Duodenal mucosa (tissue), 2 donors: ENCODE measurements at regions not wholly inside any gene's neighbourhood (a gene's known extent, or its start where the extent isn't known, plus 50 kb on each side); places are given as distances from the start of the nearest gene placed in this dataset.

Experiments
- H3K27ac ChIP-seq: one replicate; pipeline ENCODE4 v1.7.0; 2013; ENCODE audit warnings: low read depth, low read length
- H3K27me3 ChIP-seq, 2 donors: one replicate each; pipeline ENCODE4 v1.7.0; 2013; ENCODE audit warnings: low read length in 2 of 2, control low read depth in 1 of 2; ENCODE audit not compliant: insufficient read depth in 2 of 2, control insufficient read depth in 1 of 2
- H3K36me3 ChIP-seq, 2 donors: one replicate each; pipeline ENCODE4 v1.7.0; 2013; ENCODE audit warnings: low read length in 2 of 2, control low read depth in 1 of 2; ENCODE audit not compliant: insufficient read depth in 2 of 2, control insufficient read depth in 1 of 2
- H3K4me1 ChIP-seq, 2 donors: one replicate each; pipeline ENCODE4 v1.7.0; 2013; ENCODE audit warnings: low read length in 2 of 2, control low read depth in 1 of 2; ENCODE audit not compliant: insufficient read depth in 2 of 2, control insufficient read depth in 1 of 2
- H3K4me3 ChIP-seq, 2 donors: one replicate each; pipeline ENCODE4 v1.7.0; 2013; ENCODE audit warnings: low read length in 2 of 2, low read depth in 1 of 2
- H3K9ac ChIP-seq, 2 donors: one replicate each; pipeline ENCODE4 v1.7.0; 2013; ENCODE audit warnings: low read length in 2 of 2, low read depth in 1 of 2
- H3K9me3 ChIP-seq, 2 donors: one replicate each; pipeline ENCODE4 v1.7.0; 2013; ENCODE audit warnings: low read length in 2 of 2, control low read depth in 1 of 2; ENCODE audit not compliant: control insufficient read depth in 1 of 2

- H3K27ac ChIP-seq, result no peak overlapping the region
Measured at GRCh38 chr14:55902241-55902640, 216.0 kb upstream of the PELI2 start.

GRCh38 chr14:55904086-55904485 lies 214.1 kb upstream of the PELI2 start:
- no peaks in the 10 kb centered on the region for H3K36me3 ChIP-seq
- H3K4me3 ChIP-seq, result no peak overlapping the region

More at GRCh38 chr14:55902241-55902640, 216.0 kb upstream of the PELI2 start:
- no peaks in the 10 kb centered on the region for H3K4me1 ChIP-seq
- no peaks in the 10 kb centered on the region for H3K9me3 ChIP-seq
- H3K9ac ChIP-seq, result no peak overlapping the region
- no peaks in the 10 kb centered on the region for H3K36me3 ChIP-seq
- H3K4me3 ChIP-seq, result no peak overlapping the region
- H3K27me3 ChIP-seq, result no peaks in the 10 kb centered on the region

GRCh38 chr14:55908106-55908505 lies 210.1 kb upstream of the PELI2 start:
- Histone ChIP-seq H3K4me3 (no peak overlapping the region), H3K27ac (no peak overlapping the region), H3K27me3 (no peaks in the 10 kb centered on the region), H3K36me3 (no peaks in the 10 kb centered on the region), H3K4me1 (no peaks in the 10 kb centered on the region), H3K9me3 (no peaks in the 10 kb centered on the region), H3K9ac (no peak overlapping the region)

More at GRCh38 chr14:55904086-55904485, 214.1 kb upstream of the PELI2 start:
- H3K27me3 ChIP-seq, result no peaks in the 10 kb centered on the region
- H3K9me3 ChIP-seq, result no peaks in the 10 kb centered on the region
- H3K9ac ChIP-seq, result no peak overlapping the region
- H3K27ac ChIP-seq, result no peak overlapping the region
- no peaks in the 10 kb centered on the region for H3K4me1 ChIP-seq

GRCh38 chr14:55909879-55910278 lies 208.3 kb upstream of the PELI2 start:
- Histone ChIP-seq H3K9me3 (no peaks in the 10 kb centered on the region), H3K27me3 (no peaks in the 10 kb centered on the region), H3K4me1 (no peaks in the 10 kb centered on the region), H3K9ac (no peak overlapping the region), H3K4me3 (no peak overlapping the region), H3K27ac (no peak overlapping the region), H3K36me3 (no peaks in the 10 kb centered on the region)

GRCh38 chr14:55910601-55911243 lies 207.5 kb upstream of the PELI2 start:
- H3K27ac ChIP-seq, result no peak overlapping the region
- H3K4me1 ChIP-seq, result no peaks in the 10 kb centered on the region
- H3K4me3 ChIP-seq, result no peak overlapping the region
- H3K9ac ChIP-seq, result no peak overlapping the region
- no peaks in the 10 kb centered on the region for H3K36me3 ChIP-seq
- H3K9me3 ChIP-seq, result no peaks in the 10 kb centered on the region
- peaks cover 0 to 2% of the 10 kb centered on the region in 2 donors for H3K27me3 ChIP-seq

GRCh38 chr14:55911776-55912175 lies 206.4 kb upstream of the PELI2 start:
- Histone ChIP-seq H3K4me3 (no peak overlapping the region), H3K27ac (no peak overlapping the region)

GRCh38 chr14:55912344-55912743 lies 205.9 kb upstream of the PELI2 start:
- H3K9me3 ChIP-seq, result no peaks in the 10 kb centered on the region
- H3K4me1 ChIP-seq, result no peaks in the 10 kb centered on the region
- H3K27me3 ChIP-seq, result peaks cover 0 to 5% of the 10 kb centered on the region in 2 donors
- no peak overlapping the region for H3K4me3 ChIP-seq
- no peak overlapping the region for H3K27ac ChIP-seq
- H3K9ac ChIP-seq, result no peak overlapping the region
- no peaks in the 10 kb centered on the region for H3K36me3 ChIP-seq

More at GRCh38 chr14:55911776-55912175, 206.4 kb upstream of the PELI2 start:
- peaks cover 0 to 5% of the 10 kb centered on the region in 2 donors for H3K27me3 ChIP-seq
- no peaks in the 10 kb centered on the region for H3K36me3 ChIP-seq
- H3K9me3 ChIP-seq, result no peaks in the 10 kb centered on the region
- H3K4me1 ChIP-seq, result no peaks in the 10 kb centered on the region
- H3K9ac ChIP-seq, result no peak overlapping the region

GRCh38 chr14:55913324-55914025 lies 204.7 kb upstream of the PELI2 start:
- Histone ChIP-seq H3K27ac (no peak overlapping the region), H3K4me3 (no peak overlapping the region), H3K36me3 (no peaks in the 10 kb centered on the region), H3K27me3 (peaks cover 0 to 5% of the 10 kb centered on the region in 2 donors), H3K9me3 (no peaks in the 10 kb centered on the region), H3K9ac (no peak overlapping the region), H3K4me1 (no peaks in the 10 kb centered on the region)

GRCh38 chr14:55914771-55915170 lies 203.4 kb upstream of the PELI2 start:
- Histone ChIP-seq H3K36me3 (no peaks in the 10 kb centered on the region), H3K9me3 (no peaks in the 10 kb centered on the region), H3K4me1 (no peaks in the 10 kb centered on the region), H3K9ac (no peak overlapping the region), H3K4me3 (no peak overlapping the region), H3K27me3 (peaks cover 0 to 5% of the 10 kb centered on the region in 2 donors), H3K27ac (no peak overlapping the region)

- Histone ChIP-seq H3K9ac (no peak overlapping the region), H3K4me1 (no peaks in the 10 kb centered on the region), H3K27me3 (peaks cover 0 to 5% of the 10 kb centered on the region in 2 donors), H3K36me3 (no peaks in the 10 kb centered on the region), H3K4me3 (no peak overlapping the region), H3K9me3 (no peaks in the 10 kb centered on the region), H3K27ac (no peak overlapping the region)
Measured at GRCh38 chr14:55915456-55915855, 202.8 kb upstream of the PELI2 start.
